ENCODE measurements at regions not wholly inside any gene's neighbourhood (a gene's known extent, or its start where the extent isn't known, plus 50 kb on each side); places are given as distances from the start of the nearest gene placed in this dataset.

DNA sequence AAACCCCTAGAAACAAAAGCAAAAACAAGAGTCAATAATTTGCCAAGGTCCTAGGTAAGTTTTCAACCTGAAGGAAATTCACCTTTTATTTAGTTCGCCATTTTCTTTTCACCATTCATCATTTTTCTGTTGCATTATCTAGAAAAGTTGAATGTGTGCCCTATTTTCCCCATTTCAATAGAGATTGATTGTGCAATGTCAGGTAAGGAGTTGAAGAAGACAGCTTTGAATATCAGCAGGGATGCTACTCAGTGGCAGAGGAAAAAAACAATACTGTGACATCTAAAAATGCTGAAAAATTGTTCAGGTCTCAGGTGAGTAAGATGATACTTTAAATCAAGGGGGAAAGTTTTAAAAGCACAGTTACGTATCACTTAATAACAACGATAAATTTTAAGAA is 813.7 kb downstream of the DTWD2 start:
- TF ChIP-seq CTCF (IDR thresholded peaks at IDR 0.05) = no peak
- TF ChIP-seq POLR2A (IDR thresholded peaks at IDR 0.05) = no peak
